Left lung (tissue), 4 donors: ENCODE measurements at regions not wholly inside any gene's neighbourhood (a gene's known extent, or its start where the extent isn't known, plus 50 kb on each side); places are given as distances from the start of the nearest gene placed in this dataset.

Experiments used
- ATAC-seq: fragments of 200-7000 bp; cut with Tn5 transposase; one replicate; pipeline ENCODE4 v1.9.1; 2020; ENCODE audit warnings: moderate library complexity
- DNase-seq, 4 donors: peaks; one replicate each; pipeline ENCODE4 v3.0.0-alpha.2; 2013 to 2020
- H3K27ac ChIP-seq, 2 donors: fragments of 200-600 bp; sonication (generic) in 1 of 2; one replicate each; pipeline versions ENCODE4 v1.5.0 to v1.8.0; 2020 to 2021
- H3K27me3 ChIP-seq, 2 donors: fragments of 200-600 bp; sonication (generic) in 1 of 2; one replicate each; pipeline versions ENCODE4 v1.5.0 to v1.8.0; 2020 to 2021
- H3K36me3 ChIP-seq, 2 donors: fragments of 200-600 bp; sonication (generic) in 1 of 2; one replicate each; pipeline versions ENCODE4 v1.5.0 to v1.8.0; 2020 to 2021
- H3K4me1 ChIP-seq, 2 donors: fragments of 200-600 bp; one replicate each; pipeline ENCODE4 v1.8.0; 2021
- H3K4me3 ChIP-seq, 2 donors: fragments of 200-600 bp; sonication (generic) in 1 of 2; one replicate each; pipeline versions ENCODE4 v1.5.0 to v1.8.0; 2020 to 2021; ENCODE audit warnings: mild to moderate bottlenecking in 1 of 2
- H3K9me3 ChIP-seq, 2 donors: fragments of 200-600 bp; sonication (generic) in 1 of 2; one replicate each; pipeline versions ENCODE4 v1.5.0 to v1.8.0; 2020 to 2021
- intact Hi-C, 2 donors: fragments of 100-400 bp; cut with DNase I; formaldehyde crosslinking; loops; one replicate each; pipeline versions ENCODE4 v1.11.2 to v1.14.2; 2022
- TF ChIP-seq, protein P1 (sequence below), 2 donors: fragments of 200-600 bp; sonication (generic) in 1 of 2; IDR thresholded peaks; one replicate each; pipeline versions ENCODE4 v1.5.0 to v1.8.0; 2021; ENCODE audit warnings: antibody characterized with exemption in 2 of 2
- donor health status: DM: no; HTN: yes; CAD: no.
- donor health status: DM: no; HTN: no; CAD: no.

DNA sequence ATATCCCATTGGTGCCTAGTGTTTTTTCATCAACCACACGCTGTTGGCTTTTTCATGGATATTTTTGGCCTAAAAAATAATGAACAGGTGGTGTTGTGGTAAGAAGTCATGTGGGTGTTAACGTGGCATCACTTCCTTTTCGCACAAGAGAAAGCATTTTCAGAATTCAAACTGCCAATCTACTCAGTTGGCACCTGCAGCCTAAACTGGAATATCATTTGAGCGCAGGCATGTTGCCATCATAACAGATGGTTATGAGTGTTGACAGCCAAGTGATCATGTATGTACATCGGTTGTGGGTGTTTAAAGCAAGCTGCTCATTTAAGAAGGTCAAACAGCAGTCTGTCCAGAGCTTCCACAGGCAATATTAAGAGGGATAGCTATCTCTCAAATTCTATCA is 1963.0 kb downstream of the NCAM2 start:
- Histone ChIP-seq H3K27ac (no peak overlapping the region), H3K36me3 (no peaks in the 10 kb centered on the region), H3K4me1 (no peaks in the 10 kb centered on the region), H3K9me3 (no peaks in the 10 kb centered on the region), H3K27me3 (no peaks in the 10 kb centered on the region), H3K4me3 (no peak overlapping the region)
- intact Hi-C loops, result no loop called here
- ATAC-seq, result no peak
- TF ChIP-seq, protein P1, sequence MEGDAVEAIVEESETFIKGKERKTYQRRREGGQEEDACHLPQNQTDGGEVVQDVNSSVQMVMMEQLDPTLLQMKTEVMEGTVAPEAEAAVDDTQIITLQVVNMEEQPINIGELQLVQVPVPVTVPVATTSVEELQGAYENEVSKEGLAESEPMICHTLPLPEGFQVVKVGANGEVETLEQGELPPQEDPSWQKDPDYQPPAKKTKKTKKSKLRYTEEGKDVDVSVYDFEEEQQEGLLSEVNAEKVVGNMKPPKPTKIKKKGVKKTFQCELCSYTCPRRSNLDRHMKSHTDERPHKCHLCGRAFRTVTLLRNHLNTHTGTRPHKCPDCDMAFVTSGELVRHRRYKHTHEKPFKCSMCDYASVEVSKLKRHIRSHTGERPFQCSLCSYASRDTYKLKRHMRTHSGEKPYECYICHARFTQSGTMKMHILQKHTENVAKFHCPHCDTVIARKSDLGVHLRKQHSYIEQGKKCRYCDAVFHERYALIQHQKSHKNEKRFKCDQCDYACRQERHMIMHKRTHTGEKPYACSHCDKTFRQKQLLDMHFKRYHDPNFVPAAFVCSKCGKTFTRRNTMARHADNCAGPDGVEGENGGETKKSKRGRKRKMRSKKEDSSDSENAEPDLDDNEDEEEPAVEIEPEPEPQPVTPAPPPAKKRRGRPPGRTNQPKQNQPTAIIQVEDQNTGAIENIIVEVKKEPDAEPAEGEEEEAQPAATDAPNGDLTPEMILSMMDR (IDR thresholded peaks at IDR 0.05), result no peak
- no peak for DNase-seq

DNA sequence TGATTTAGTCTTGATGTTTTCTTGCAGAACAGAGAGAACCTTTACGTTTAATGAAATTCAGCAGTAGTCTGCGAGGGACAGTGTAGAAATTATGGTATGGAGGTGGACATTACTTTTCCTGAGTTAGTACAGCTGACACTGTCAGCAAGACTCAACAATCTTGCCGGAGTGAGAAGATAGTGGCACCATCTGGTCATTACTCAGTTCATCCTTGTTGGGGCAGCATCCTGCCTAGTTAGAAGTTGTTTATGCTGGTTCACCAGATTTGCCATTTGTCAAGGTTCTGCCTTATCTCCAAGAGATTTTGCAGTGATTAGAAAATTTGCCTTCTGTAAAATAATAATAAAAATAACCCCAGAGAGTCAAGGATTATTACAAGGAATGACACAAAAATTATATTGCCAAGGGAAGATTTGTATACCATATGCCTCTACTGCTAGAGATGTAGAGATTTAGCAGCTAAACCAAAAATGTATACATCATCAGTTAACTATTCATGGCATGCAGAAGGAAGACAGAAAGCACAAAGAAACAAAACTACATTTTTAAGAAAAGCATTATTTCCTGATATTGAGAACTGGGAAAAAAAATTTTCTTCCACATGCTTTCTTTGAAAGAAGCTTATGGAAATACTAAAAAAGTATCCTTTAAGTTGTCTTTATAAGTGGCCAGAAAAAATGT is 1967.4 kb downstream of the NCAM2 start:
- Histone ChIP-seq H3K4me1 (no peaks in the 10 kb centered on the region), H3K36me3 (no peaks in the 10 kb centered on the region), H3K4me3 (no peak overlapping the region), H3K27me3 (no peaks in the 10 kb centered on the region), H3K27ac (no peak overlapping the region), H3K9me3 (no peaks in the 10 kb centered on the region)
- DNase-seq (no peak), ATAC-seq (no peak)
- intact Hi-C loops, result no loop called here
- TF ChIP-seq, protein P1 (IDR thresholded peaks at IDR 0.05), result no peak

DNA sequence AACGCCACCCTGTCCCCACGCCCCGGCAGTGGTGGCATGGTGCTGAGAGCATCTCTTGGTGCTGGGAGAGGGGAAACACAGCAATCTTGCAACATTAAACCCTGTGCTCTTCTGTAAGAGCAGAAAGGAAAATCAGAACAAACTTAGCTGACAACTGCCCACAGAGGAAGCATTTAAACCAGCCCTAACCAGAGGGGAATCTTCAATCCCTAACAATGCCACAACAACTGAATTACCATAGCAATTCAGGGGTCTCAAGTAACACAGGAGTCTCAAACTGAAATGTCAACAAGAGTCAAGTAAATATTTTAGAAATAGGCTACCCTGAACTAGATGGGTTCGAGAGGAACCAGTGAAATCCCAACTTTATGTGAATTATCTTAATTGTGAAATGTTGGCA is 1983.6 kb downstream of the NCAM2 start:
- Histone ChIP-seq H3K27ac (no peak overlapping the region), H3K9me3 (no peaks in the 10 kb centered on the region), H3K36me3 (no peaks in the 10 kb centered on the region), H3K4me3 (no peak overlapping the region), H3K4me1 (no peaks in the 10 kb centered on the region), H3K27me3 (no peaks in the 10 kb centered on the region)
- TF ChIP-seq, protein P1 (IDR thresholded peaks at IDR 0.05), result no peak
- ATAC-seq, result no peak
- intact Hi-C loops, result no loop called here
- no peak for DNase-seq

DNA sequence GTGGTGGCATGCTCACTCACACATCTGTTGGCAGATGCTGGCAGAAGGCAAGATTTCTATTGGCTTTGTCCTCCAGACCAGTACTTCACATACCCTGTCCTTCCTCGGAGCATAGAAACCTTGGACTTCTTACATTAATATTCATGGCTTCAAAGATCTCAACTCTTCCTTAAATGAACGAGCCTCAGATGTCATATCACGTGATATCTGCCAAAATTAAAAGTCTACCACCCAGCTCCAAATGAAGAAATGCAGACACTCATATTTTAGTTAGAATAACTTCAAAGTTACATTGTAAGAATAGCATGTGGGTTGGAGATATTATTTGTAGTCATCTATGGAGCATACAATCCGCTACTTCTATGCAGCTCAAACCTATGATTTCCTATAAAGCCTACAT is 1994.9 kb downstream of the NCAM2 start:
- no peaks in the 10 kb centered on the region for H3K27me3 ChIP-seq
- DNase-seq (no peak), ATAC-seq (no peak)
- H3K27ac ChIP-seq, result no peak overlapping the region
- H3K36me3 ChIP-seq, result no peaks in the 10 kb centered on the region
- H3K4me3 ChIP-seq, result no peak overlapping the region
- no peaks in the 10 kb centered on the region for H3K4me1 ChIP-seq
- TF ChIP-seq, protein P1 (IDR thresholded peaks at IDR 0.05), result no peak
- intact Hi-C loops, result no loop called here
- peaks cover 0 to 18% of the 10 kb centered on the region in 2 donors for H3K9me3 ChIP-seq

DNA sequence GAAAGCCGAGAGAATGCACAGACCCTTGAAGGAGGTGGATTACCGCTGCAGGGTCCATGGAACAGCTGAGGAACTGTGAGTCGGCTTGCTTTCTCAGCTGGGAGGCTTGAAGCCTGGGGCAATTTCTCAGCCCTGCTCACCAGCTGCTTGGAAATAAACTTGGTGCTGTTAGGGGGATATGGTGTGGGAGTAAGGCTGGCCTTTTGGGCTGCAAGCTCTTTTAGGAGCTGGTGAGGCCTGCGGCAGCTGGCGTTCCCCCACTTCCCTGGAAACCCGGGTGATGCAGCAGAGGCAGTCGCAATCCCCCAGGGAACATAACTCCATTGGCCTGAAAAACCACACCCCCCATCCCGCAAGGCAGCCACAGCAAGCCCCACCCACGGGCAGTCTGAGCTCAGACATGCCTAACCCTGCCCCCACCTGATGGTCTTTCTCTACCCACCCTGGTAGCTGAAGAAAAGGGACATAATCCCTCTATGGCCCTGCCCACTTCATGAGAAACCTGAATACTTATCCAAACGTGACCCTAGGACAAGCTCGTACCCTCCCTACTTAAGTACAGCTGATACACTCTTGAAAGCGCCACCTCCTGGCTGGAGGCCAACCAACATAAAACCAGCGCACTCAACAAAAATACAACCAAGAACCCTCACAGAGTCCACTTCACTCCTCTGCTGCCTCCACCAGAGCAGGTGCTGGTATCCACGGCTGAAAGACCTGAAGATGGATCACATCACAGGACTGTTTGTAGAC is 1995.8 kb downstream of the NCAM2 start:
- ATAC-seq, result no peak
- H3K36me3 ChIP-seq, result no peaks in the 10 kb centered on the region
- no peak for DNase-seq
- TF ChIP-seq, protein P1 (IDR thresholded peaks at IDR 0.05), result no peak
- H3K4me3 ChIP-seq, result no peak overlapping the region
- intact Hi-C loops, result no loop called here
- H3K27me3 ChIP-seq, result no peaks in the 10 kb centered on the region
- peaks cover 0 to 9% of the 10 kb centered on the region in 2 donors for H3K9me3 ChIP-seq
- no peak overlapping the region for H3K27ac ChIP-seq
- H3K4me1 ChIP-seq, result no peaks in the 10 kb centered on the region
